Kidney (tissue), 13 donors: ENCODE measurements at regions not wholly inside any gene's neighbourhood (a gene's known extent, or its start where the extent isn't known, plus 50 kb on each side); places are given as distances from the start of the nearest gene placed in this dataset.

Experiments
- DNase-seq, 5 donors: peaks; one replicate each; pipeline ENCODE4 v3.0.0-alpha.2; 2013 to 2020
- FAIRE-seq: peaks from 2 replicates; lab custom pipeline; 2012; peaks lifted over from hg19 to GRCh38; lab: Jason Lieb, UNC
- H3K27ac ChIP-seq, 2 donors: one replicate each; pipeline ENCODE4 v1.7.0; 2013; ENCODE audit warnings: low read depth in 2 of 2, low read length in 2 of 2, inconsistent platforms in 1 of 2
- H3K27me3 ChIP-seq: one replicate; pipeline ENCODE4 v1.7.1; 2013; ENCODE audit warnings: low read length, inconsistent platforms; ENCODE audit not compliant: control insufficient read depth, insufficient read depth
- H3K36me3 ChIP-seq, 3 donors: one replicate each; pipeline versions ENCODE4 v1.7.0 to v1.7.1; 2013; ENCODE audit warnings: low read length in 3 of 3, control low read depth in 1 of 3, inconsistent platforms in 1 of 3; ENCODE audit not compliant: insufficient read depth in 3 of 3, control insufficient read depth in 2 of 3
- H3K4me1 ChIP-seq, 3 donors: one replicate each; pipeline versions ENCODE4 v1.7.0 to v1.7.1; 2013; ENCODE audit warnings: low read length in 3 of 3, inconsistent platforms in 1 of 3, low read depth in 1 of 3; ENCODE audit not compliant: control insufficient read depth in 2 of 3, insufficient read depth in 2 of 3
- H3K4me3 ChIP-seq, 3 donors: one replicate each; pipeline versions ENCODE4 v1.7.0 to v1.8.1; 2013; ENCODE audit warnings: low read length in 3 of 3, control low read depth in 1 of 3, inconsistent platforms in 1 of 3
- H3K9ac ChIP-seq, 3 donors: one replicate each; pipeline versions ENCODE4 v1.7.0 to v1.7.1; 2013; ENCODE audit warnings: low read length in 3 of 3, control low read depth in 1 of 3, inconsistent platforms in 1 of 3
- H3K9me3 ChIP-seq, 3 donors: one replicate each; pipeline versions ENCODE4 v1.7.0 to v1.7.1; 2013; ENCODE audit warnings: low read length in 3 of 3, control low read depth in 1 of 3, inconsistent platforms in 1 of 3; ENCODE audit not compliant: control insufficient read depth in 2 of 3, insufficient read depth in 1 of 3
- CTCF ChIP-seq: IDR thresholded peaks from 3 replicates; pipeline ENCODE4 v1.5.1; 2012; ENCODE audit warnings: mild to moderate bottlenecking, moderate library complexity, borderline replicate concordance; ENCODE audit not compliant: insufficient read depth; ENCODE audit errors: extremely low read depth
- intact Hi-C: fragments of 100-400 bp; cut with DNase I; formaldehyde crosslinking; loops from one replicate; pipeline ENCODE4 v1.11.1; 2022
- donor health status: control.
- donor health status: control.
- donor health status: control.
- donor health status: control.
- donor health status: control.
- donor health status: DM: yes; HTN: yes; CAD: no.
- donor health status: Normal renal cell carcinoma (clear cell type).

DNA sequence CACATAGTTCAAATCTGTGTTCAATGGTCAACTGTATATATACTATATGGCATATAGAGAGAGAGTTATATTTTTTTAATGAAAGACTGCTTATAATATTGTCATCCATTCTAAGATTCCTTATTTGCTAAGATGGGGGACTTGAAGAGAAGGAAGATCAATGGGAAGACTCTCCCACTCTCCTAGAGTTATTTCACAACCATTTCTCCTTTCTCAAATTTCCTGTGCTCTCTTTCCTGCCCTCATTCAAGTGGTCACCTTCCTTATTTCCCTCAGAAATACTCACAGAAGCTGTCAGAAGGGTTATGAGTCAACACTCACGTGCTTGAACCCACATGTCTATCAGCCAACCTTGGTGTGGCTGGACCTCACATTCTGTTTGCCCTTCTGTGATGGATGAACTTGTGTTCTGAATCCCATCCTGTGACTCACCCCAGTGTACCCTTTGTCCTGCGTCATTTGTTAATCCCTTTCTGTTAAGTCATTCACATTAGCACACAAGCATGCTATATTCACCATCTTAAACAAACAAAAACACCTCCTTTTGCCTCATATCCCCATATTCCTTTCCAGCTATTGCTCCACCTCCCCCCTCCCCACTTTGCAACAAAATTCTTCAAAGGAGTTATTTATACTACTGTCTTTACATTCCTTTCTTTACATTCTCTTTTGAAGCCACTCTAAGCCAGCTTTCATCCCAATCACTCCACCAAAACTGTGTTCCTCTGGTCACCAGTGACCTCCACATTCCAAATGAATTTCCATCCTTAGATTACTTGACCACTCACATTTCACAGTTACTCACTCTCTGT, 279.3 kb upstream of the TCF21 start:
- H3K36me3 ChIP-seq, result no peaks in the 10 kb centered on the region
- intact Hi-C loops, result no loop called here
- H3K4me3 ChIP-seq, result no peak overlapping the region
- no peaks in the 10 kb centered on the region for H3K27me3 ChIP-seq
- DNase-seq, result no peak
- H3K9me3 ChIP-seq, result no peaks in the 10 kb centered on the region
- H3K27ac ChIP-seq, result no peak overlapping the region
- H3K4me1 ChIP-seq, result no peaks in the 10 kb centered on the region
- no peak for TF ChIP-seq CTCF
- FAIRE-seq, result no peak
- no peak overlapping the region for H3K9ac ChIP-seq

- Histone ChIP-seq H3K27me3 (no peaks in the 10 kb centered on the region), H3K9ac (no peak overlapping the region), H3K9me3 (no peaks in the 10 kb centered on the region), H3K4me1 (no peaks in the 10 kb centered on the region), H3K4me3 (no peak overlapping the region), H3K36me3 (no peaks in the 10 kb centered on the region), H3K27ac (no peak overlapping the region)
- no peak for FAIRE-seq
- DNase-seq, result no peak
- TF ChIP-seq CTCF, result no peak
- intact Hi-C loops, result no loop called here
These were observed 278.6 kb upstream of the TCF21 start for GRCh38 chr6:133610227-133610840.

DNA sequence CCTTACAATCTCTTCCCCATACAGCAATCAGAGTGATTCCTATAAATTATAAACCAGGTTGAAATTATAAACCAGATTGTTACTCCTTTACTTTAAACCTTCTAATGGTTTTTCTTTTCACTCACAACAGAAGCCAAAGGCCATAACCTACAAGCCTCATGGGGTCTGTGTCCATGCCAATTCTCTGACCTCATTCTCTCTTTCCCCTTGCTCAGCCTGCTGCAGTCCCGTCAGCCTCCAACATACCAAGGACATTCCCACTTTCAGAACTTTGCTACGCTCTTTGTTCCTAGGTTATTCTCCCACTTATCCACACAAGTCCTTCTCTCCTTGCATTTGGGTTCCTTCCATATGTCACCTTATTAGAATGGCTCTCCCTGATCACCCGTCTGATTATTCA, 277.9 kb upstream of the TCF21 start:
- no peaks in the 10 kb centered on the region for H3K4me1 ChIP-seq
- H3K9ac ChIP-seq, result no peak overlapping the region
- intact Hi-C loops, result no loop called here
- H3K27ac ChIP-seq, result no peak overlapping the region
- H3K27me3 ChIP-seq, result no peaks in the 10 kb centered on the region
- no peak for TF ChIP-seq CTCF
- no peak overlapping the region for H3K4me3 ChIP-seq
- no peaks in the 10 kb centered on the region for H3K9me3 ChIP-seq
- FAIRE-seq, result no peak
- H3K36me3 ChIP-seq, result no peaks in the 10 kb centered on the region
- DNase-seq, result no peak
